ENCODE measurements at regions not wholly inside any gene's neighbourhood (a gene's known extent, or its start where the extent isn't known, plus 50 kb on each side); places are given as distances from the start of the nearest gene placed in this dataset.

- Histone ChIP-seq H3K9me3 (peaks cover 0 to 4% (median 0%) of the 10 kb centered on the region in 12 donors), H3K27ac (peak overlapping the region in 6 of 12 donors; percentile 1 to 73 (median 40)), H3K27me3 (no peaks in the 10 kb centered on the region), H3K36me3 (no peaks in the 10 kb centered on the region), H3K4me1 (peaks cover 0 to 13% (median 0%) of the 10 kb centered on the region in 12 donors), H3K4me3 (no peak overlapping the region)
- intact Hi-C loops (cut with DNase I) = loop anchor here in 1 of 10 donors (5.0 kb wide), 1 partner anchor 32 kb away; no protein-coding TSS in a partner anchor
- TF ChIP-seq POLR2A (IDR thresholded peaks at IDR 0.05) (no peak), CTCF (IDR thresholded peaks at IDR 0.05) (no peak)
- ATAC-seq (no peak), DNase-seq (no peak)
- WGBS, 4 donors = 67 to 75% (median 73%) methylated on average over 2 of the region's 2 CpGs
Measured at GRCh38 chr12:76664731-76665130, 99.2 kb upstream of the ZDHHC17 start.

- intact Hi-C loops (cut with DNase I) = loop anchor here in 1 of 10 donors (5.0 kb wide), 1 partner anchor 34 kb away; no protein-coding TSS in a partner anchor
- 50 to 65% (median 61%) methylated on average over 6 of the region's 6 CpGs for WGBS, 4 donors
Measured at GRCh38 chr12:76666290-76666835, 97.6 kb upstream of the ZDHHC17 start.

GRCh38 chr12:76669981-76670380 lies 93.9 kb upstream of the ZDHHC17 start:
- intact Hi-C loops (cut with DNase I) = loop anchor here in 1 of 10 donors (5.0 kb wide), 1 partner anchor 38 kb away; no protein-coding TSS in a partner anchor
- Histone ChIP-seq H3K27ac (peak overlapping the region in 1 of 12 donors; percentile 19), H3K4me1 (peaks cover 0 to 13% (median 0%) of the 10 kb centered on the region in 12 donors)

More at GRCh38 chr12:76666290-76666835, 97.6 kb upstream of the ZDHHC17 start:
- ATAC-seq = no peak
- H3K4me1 ChIP-seq = peaks cover 0 to 13% (median 0%) of the 10 kb centered on the region in 12 donors
- peaks cover 0 to 4% (median 0%) of the 10 kb centered on the region in 12 donors for H3K9me3 ChIP-seq
- H3K27ac ChIP-seq = peak overlapping the region in 6 of 12 donors; percentile 2 to 61 (median 34)
- no peaks in the 10 kb centered on the region for H3K36me3 ChIP-seq
- no peaks in the 10 kb centered on the region for H3K27me3 ChIP-seq
- H3K4me3 ChIP-seq = no peak overlapping the region
- TF ChIP-seq POLR2A (IDR thresholded peaks at IDR 0.05) = no peak
- no peak for TF ChIP-seq CTCF (IDR thresholded peaks at IDR 0.05)
- no peak for DNase-seq

More at GRCh38 chr12:76669981-76670380, 93.9 kb upstream of the ZDHHC17 start:
- H3K27me3 ChIP-seq = no peaks in the 10 kb centered on the region
- ATAC-seq (no peak), DNase-seq (no peak)
- no peak overlapping the region for H3K4me3 ChIP-seq
- 58 to 80% (median 70%) methylated on average over 2 of the region's 2 CpGs for WGBS, 4 donors
- H3K9me3 ChIP-seq = peaks cover 0 to 4% (median 0%) of the 10 kb centered on the region in 12 donors
- TF ChIP-seq POLR2A (IDR thresholded peaks at IDR 0.05) = no peak
- TF ChIP-seq CTCF (IDR thresholded peaks at IDR 0.05) = no peak
- no peaks in the 10 kb centered on the region for H3K36me3 ChIP-seq
